ENCODE measurements at regions not wholly inside any gene's neighbourhood (a gene's known extent, or its start where the extent isn't known, plus 50 kb on each side); places are given as distances from the start of the nearest gene placed in this dataset.

GRCh38 chr2:45280794-45281193 lies 271.5 kb upstream of the SIX2 start:
- TF ChIP-seq POLR2A (IDR thresholded peaks at IDR 0.05) = no peak
- TF ChIP-seq, protein P1, sequence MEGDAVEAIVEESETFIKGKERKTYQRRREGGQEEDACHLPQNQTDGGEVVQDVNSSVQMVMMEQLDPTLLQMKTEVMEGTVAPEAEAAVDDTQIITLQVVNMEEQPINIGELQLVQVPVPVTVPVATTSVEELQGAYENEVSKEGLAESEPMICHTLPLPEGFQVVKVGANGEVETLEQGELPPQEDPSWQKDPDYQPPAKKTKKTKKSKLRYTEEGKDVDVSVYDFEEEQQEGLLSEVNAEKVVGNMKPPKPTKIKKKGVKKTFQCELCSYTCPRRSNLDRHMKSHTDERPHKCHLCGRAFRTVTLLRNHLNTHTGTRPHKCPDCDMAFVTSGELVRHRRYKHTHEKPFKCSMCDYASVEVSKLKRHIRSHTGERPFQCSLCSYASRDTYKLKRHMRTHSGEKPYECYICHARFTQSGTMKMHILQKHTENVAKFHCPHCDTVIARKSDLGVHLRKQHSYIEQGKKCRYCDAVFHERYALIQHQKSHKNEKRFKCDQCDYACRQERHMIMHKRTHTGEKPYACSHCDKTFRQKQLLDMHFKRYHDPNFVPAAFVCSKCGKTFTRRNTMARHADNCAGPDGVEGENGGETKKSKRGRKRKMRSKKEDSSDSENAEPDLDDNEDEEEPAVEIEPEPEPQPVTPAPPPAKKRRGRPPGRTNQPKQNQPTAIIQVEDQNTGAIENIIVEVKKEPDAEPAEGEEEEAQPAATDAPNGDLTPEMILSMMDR (IDR thresholded peaks at IDR 0.05) = no peak
- no peak for TF ChIP-seq EP300 (IDR thresholded peaks at IDR 0.05)
- TF ChIP-seq POLR2AphosphoS5 (IDR thresholded peaks at IDR 0.05) = no peak

All from suprapubic skin (tissue), 4 donors.